GM23248 (cell line): ENCODE measurements at regions not wholly inside any gene's neighbourhood (a gene's known extent, or its start where the extent isn't known, plus 50 kb on each side); places are given as distances from the start of the nearest gene placed in this dataset.

ENCODE experiments used
- EZH2 ChIP-seq: fragments of 200-600 bp; sonication (generic); IDR thresholded peaks from 2 replicates; pipeline ENCODE4 v1.6.1; 2018; ENCODE audit warnings: antibody characterized with exemption, mild to moderate bottlenecking; ENCODE audit not compliant: insufficient read depth, poor library complexity, severe bottlenecking
- EZH2phosphoT487 ChIP-seq: fragments of 200-600 bp; sonication (generic); IDR thresholded peaks from 2 replicates; pipeline ENCODE4 v1.6.1; 2018; ENCODE audit warnings: antibody characterized with exemption, moderate library complexity, mild to moderate bottlenecking, low read depth; ENCODE audit not compliant: insufficient read depth

- TF ChIP-seq EZH2 (no peak), EZH2phosphoT487 (no peak)
Observed at GRCh38 chr10:2891073-2891769, 176.1 kb upstream of the PFKP start.
